ENCODE measurements at regions not wholly inside any gene's neighbourhood (a gene's known extent, or its start where the extent isn't known, plus 50 kb on each side); places are given as distances from the start of the nearest gene placed in this dataset.
"Not testable (repeated sequence)": the region's sequence is repeated elsewhere in the genome, so short reads cannot be mapped to it uniquely, and the experiment has no call there.

DNA sequence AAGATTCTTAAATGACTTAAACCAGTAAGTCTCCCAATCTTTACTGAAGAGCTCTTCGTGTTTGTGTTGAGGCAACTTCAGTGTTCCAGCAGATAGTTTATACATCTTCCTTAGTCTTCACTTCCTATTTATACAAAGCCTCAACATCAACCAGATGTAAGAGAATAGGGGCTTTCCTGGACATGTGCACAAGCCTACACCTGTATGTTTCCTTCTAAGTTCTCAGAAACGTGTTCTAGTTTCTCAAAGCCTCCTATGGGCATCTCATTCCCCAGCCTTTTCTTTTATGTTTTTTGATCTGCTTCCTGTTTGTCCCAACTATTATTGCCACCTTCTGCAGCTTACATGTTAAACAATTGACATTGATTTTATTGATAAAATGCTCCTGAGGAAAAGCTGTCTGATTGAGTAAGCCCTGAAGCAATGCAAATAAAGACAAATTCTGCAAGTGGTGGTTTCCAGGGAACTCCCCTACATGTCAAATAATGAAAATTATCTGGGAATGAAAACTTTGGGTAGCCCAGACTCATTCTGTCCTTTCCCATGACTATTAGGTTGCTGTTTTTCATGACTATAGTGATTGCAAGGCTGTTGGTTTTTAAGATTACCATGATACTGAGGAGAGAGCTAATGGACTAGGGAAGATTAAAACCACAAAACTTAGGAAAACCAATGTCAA, 663.3 kb upstream of the ACVR2A start:
- no peak for DNase-seq (ENCODE audit: low spot score)

DNA sequence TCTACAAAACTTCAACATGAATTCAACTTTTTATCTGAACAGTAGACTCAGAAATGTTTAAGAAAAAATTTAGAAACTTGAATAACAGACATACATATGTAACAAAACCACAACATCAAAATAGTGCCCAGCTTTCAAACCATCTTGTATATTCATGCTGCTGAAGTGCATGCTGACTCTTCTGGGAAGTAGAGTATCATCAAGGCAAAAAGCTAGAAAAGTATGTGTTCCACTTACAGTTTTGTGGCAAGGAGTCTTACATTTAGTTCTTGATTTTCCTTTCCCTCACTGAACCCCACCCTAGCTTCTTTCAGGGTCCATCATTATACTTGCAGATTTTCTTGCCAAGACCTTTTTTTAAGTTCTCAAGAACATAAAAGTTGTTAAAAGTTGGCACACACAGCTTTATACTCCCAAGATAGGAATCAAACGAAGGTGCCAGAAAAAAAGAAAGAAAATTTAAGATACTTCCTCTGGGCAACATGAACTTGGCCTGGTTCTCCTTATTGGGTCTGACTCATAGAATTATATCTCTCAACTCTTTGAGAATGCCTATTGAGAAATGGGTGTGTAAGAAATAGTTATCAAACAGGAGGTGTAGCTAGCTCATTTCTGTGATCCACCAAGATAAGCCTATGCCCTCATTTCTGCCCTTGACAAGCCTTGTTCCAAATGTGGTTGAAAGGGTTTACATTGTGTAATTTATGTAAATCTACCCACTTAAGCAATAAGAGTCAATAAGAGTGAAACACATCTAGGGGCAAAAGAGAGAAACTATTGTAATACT, 667.6 kb upstream of the ACVR2A start:
- DNase-seq (ENCODE audit: low spot score), result peak; percentile 21

DNA sequence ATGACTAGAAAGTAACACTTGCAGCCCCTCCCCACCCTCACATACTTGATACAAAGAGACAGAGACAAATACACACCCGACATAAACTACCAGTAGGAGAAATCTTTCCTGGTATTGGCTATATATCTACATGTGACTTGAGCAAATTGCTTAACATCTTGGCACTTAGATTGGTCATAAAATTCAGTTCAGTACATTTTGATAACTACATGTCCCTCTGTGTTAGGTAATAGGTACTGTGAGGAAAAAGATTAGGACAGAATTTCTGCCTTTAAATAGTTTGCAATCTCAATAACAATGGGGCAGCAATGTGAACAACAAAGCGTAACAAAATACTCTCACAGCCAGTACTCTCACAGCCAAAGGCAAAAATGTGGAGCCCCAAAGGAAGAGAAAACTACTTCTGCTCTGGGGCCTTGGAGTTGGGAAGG, 670.0 kb upstream of the ACVR2A start:
- no peak for DNase-seq (ENCODE audit: low spot score)

DNA sequence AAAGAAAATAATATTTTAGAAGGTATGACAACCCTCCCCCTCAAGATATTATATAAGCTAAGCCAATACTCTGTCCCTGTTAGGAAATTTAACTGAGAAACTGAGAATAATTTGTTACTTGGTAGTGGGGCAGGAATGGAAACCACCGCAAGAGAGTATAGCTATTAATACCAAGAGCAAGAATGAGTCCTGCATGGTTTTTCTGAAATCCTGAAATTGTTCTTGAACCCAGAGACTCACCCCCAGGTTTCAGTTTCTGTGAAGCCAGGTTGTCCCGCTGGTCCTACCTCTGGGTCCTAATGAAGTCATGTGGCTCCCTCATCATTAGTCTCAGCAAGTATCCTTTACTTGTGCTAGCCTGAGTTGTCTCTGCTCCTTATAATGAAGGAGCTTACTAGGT, 671.0 kb upstream of the ACVR2A start:
- DNase-seq (ENCODE audit: low spot score), result no peak

DNA sequence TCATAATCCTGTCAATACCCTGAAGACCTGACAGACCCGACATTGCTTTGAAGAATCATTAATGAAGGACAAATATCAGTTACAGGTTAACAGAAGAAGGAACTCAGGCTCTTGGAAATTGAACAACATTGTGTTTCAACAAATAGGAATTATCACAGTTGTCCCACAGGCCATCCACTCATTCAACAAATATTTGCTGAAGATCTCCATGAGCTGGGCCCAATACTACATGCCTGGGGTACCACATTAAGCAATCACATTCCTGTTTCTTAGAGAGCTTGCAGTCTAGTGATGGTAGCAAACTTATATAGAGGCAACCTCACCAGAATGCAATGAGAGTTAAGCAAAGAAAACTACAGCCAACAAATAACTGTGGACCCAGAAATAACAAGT, 671.6 kb upstream of the ACVR2A start:
- peak; percentile 57 for DNase-seq (ENCODE audit: low spot score)

DNA sequence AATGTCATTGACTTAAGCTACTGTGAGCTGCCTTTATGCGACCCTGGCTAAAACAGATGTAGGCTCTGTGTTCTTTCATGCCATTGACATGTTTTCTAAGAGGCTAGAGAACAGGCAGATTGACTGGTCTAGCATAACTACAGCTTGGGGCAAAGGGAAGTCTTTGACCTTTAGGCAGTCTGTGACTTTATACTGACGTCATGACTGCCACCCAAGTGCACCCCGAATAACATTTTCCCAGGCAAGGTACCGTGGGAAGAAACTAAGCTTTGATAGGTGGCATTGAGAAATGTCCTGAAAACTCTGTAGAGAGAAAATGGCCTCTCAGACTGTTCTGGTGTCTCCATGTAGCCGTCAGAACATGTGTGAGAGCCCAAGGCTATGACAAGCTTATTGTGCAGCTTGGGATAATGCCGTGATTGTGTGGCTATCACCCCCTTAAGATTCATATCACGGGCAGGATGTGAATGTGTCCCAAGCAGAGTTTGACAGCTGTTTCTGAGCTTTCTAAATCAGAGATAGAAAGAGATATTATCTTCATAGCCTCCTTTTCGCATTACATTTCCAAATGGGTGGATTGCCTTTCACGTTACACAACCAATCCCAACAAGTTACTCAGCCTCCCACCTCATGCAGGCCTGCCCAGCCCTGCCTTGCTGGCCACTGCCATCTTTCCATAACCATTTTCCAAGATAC, 672.2 kb upstream of the ACVR2A start:
- DNase-seq (ENCODE audit: low spot score), result no peak

DNA sequence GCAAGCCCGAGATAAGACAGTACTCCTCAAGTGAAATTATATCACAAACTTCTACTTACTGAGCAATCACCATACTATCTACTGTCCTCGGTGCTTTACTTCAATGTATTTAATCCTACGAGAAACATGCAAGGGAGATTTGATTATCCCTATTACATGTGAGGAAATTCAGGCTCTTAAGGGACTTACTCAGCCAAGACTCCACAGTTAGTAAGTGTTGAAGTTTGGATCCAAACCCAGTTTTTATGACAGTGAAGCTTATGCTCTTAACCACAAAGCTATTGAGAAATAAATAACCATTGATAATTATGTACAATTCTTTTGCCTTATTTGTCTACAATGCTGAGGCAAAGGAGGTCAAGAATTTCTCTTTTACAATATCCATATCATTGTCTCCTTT, 672.9 kb upstream of the ACVR2A start:
- peak; percentile 50 for DNase-seq (ENCODE audit: low spot score)

DNA sequence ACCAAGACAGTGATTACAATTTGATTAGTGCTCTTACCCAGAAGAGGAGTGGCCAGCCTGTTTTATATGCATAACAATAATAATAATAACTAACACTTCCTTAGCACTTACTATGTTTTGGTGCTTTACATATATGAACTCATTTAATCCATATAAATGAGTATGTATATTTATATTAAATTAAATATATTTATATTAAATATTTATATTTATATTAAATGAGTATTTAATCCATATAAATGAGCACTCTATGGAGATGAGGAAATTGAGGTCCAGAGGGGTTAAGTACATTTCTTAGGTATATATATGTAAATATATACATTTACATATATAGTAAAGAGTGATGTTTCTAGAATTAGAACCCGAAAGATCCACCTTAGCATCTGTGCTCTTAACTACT, 673.9 kb upstream of the ACVR2A start:
- no peak for DNase-seq (ENCODE audit: low spot score)

DNA sequence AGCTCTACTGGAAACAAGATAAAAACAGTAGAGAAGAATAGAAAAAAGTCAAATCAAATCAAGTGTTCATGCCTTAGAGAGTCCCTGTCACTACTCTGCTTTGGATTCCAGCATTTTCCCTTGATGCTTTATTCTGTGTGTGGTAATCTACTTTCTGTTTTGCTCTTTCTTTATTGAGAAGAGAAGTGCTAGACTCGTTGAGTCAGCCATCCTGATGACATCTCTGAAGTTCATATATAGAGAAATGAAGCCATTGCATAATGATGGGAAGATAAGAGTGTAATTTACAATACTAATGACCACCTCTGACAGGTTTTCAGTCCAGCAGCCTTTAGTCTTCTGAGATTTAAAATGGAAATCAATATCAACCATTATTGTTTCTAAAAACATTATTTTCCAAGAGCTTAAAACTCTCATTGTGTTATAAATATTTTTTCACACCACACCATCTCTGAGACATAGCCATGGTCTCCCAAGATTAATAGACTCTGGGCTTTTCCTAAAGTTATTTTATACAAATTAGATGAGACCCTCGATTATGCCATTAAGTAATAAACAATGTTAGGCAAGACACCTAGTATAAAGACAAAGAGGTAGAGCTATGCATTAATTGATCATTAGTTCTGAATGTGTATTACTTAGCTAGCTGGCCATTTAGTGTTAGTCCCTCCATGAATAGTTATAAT, 679.0 kb upstream of the ACVR2A start:
- peak; percentile 14 for DNase-seq (ENCODE audit: low spot score)

DNA sequence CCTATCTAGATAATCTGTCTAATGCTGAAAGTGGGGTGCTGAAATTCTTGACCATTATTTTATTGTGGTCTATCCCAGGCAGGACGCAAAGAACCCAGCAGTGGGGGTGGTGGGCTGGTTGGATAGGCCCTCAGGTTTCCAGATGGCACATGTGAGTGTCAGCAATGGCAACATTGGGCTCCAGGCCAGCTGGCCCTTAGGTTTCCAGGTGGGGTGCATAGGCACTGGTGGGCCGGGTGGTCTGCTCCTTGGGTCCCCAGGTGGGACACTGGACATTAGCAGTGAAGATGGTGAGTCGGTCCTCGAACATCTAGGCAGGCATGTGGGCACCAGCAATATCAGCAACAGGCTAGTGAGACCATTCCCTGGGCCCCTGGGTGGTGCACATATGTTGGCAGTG, 680.3 kb upstream of the ACVR2A start:
- no peak for DNase-seq (ENCODE audit: low spot score)

DNA sequence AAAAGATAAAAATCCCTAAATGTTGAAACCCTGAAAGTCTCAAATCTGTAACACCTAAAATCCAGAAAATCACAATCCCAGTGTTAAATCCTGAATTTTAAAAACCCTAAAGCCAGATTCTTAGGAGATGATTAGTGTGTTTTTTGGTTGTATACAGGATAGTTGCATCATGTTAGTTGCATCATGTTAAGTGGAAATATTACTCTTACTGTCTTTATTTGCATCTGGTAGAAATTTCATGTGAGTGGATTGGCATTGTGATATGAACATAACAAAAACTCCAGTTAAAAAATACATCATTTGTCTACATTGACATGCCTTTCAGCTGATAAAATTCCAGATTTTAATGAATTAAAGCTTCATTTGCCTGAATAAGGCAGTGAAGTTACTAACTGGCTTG, 683.1 kb upstream of the ACVR2A start:
- no peak for DNase-seq (ENCODE audit: low spot score)

DNA sequence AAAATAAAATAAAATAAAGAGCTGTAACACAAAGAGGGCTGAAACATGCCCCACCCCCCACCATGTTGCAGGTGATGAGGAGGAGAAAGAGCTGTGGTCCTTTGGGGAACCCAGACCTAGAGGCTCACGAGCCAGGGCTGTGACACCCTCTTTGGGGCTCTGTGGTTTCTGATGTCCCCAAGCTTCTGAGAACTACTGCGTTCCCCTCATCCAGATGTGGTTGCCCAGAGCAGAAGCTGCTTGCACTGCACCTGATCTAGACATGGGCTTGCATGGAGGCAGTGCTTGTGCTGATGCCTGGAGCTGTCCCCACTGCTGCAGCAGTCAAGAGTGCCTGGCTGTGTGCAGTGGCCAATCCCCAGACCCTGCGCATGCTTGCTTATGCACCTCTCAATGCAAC, 687.9 kb upstream of the ACVR2A start:
- no peak for DNase-seq (ENCODE audit: low spot score)

DNA sequence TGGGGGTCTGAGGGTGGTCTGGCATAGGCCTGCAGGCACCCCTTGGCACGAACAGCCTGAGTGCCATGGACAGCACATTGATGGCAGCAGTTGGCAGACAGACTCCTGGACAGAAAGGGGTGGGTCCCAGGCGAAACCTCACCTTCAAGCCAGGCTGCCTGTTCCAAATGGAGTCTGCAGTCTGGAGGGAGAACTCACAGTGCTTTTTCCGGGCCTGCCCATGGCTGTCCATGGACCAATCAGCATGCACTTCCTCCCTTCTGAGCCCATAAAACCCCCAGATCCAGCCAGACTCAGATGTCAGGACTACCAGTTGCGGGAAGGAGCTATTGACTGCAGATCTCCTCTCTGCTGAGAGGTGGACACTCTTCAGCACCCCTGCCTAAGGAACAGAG, 694.6 kb upstream of the ACVR2A start:
- DNase-seq (ENCODE audit: low spot score), result no peak

DNA sequence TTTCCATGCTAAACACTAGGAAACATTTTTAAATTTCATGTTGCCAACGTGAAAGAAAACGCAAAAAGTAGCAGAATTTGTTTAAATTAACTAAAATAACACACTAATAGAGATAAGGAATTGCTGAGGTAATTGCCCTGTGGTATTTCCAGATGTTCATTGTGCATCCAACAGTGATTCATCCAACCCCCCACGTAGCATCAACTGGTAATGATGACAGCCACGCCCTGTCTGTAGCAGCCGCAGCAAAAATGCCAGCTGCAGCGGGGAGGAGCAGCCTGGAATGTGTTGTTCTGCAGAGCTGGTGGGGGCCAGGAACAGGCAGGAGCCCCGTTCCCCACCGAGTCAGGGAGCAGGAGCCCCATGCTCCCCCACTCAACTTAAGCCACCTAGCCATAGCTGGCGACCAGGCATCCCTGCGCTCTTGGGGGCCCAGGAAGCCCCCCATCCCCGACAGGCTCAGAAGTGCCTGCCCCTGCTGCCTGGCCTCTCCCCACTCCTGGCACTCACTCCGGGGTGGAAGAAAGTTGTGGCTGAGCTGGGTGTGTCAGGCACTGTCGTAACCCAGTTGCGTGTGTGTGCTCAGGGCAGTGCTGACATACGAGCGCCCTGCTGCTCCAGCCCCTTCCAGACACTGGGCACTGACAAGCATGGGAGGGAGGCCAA, 695.1 kb upstream of the ACVR2A start:
- peak; percentile 32 for DNase-seq (ENCODE audit: low spot score)

DNA sequence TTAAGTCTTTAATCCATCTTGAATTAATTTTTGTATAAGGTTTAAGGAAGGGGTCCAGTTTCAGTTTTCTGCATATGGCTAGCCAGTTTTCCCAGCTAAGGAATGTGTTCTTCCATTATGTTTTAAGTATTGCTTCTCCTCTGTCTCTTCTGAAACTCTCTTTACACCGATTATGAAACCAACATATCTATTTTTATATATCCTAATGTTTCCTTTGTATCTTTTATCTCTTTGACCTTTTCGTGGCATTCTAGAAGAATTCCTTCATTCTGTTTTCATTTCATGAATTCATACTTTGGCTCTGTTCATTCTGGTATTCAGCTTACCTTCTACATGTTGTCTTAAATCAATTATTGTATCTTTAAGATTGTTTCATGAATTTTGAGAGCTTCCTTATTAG, 697.0 kb upstream of the ACVR2A start:
- DNase-seq (ENCODE audit: low spot score), result no peak

DNA sequence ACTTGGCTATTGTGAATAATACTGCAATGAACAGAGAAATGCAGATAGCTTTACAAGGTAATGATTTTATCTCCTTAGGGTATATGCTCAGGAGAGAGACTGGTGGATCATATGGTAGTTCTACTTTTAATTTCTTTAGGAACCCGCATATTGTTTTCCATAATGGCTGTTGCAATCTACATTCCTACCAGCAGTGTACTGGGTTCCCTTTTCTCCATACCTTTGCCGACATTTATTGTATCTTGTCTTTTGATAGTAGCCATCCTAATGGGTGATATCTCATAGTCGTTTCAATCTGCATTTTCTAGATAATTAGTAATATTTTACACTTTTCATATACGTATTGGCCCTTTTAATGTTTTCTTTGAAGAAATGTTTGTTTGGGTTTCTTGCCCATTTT, 702.9 kb upstream of the ACVR2A start:
- no peak for DNase-seq (ENCODE audit: low spot score)

DNA sequence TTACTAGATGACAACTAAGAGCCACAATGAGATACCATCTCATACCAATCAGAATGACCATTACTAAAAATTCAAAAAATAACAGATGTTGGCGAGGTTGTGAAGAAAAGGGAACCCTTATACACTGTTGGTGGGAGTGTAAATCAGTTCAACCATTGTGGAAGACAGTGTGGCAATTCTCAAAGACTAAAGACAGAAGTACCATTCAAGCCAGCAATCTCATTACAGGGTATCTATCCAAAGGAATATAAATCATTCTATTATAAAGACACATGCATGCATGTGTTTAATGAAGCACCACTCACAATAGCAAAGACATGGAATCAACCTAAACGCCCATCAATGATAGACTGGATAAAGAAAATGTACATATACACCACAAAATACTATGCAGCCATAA, 705.1 kb upstream of the ACVR2A start:
- DNase-seq (ENCODE audit: low spot score), result not testable (repeated sequence)

DNA sequence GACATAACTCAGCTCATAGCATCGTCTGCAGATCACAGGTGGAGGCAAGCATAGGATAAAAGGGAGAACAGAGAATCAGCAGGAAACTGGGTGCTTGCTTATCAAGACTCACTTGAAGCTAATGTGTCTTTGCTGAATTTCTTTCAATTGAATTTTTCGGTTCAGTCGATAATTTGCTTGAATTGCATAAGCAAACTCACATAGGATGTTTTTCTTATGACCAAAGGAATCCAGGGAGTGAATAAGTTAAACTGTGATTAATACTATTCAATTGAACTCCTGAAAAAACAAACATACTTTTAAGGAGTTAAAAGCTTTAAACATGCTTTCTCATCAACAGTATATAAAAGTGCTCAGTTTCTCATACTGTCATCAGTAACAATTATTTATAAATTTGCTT, 707.1 kb upstream of the ACVR2A start:
- DNase-seq (ENCODE audit: low spot score), result no peak

DNA sequence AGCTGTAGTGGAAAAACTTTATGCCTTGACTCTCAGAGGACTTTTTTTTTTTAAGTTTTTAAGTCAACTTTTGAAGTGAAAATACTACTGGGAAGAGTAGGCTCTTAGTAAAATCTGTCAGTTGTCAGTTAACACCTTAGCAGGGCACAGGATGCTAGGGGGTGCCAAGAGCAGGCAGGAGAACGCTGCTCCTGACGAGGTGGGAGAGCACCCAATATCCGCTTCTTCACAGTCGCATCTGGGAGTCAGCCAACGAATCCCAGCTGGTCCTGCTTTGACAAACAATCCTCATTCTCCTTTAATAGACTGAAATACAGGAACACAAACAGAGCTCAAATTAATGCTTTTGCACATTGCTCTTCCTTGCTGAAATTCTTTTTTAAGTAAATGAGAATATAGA, 709.5 kb upstream of the ACVR2A start:
- no peak for DNase-seq (ENCODE audit: low spot score)

DNA sequence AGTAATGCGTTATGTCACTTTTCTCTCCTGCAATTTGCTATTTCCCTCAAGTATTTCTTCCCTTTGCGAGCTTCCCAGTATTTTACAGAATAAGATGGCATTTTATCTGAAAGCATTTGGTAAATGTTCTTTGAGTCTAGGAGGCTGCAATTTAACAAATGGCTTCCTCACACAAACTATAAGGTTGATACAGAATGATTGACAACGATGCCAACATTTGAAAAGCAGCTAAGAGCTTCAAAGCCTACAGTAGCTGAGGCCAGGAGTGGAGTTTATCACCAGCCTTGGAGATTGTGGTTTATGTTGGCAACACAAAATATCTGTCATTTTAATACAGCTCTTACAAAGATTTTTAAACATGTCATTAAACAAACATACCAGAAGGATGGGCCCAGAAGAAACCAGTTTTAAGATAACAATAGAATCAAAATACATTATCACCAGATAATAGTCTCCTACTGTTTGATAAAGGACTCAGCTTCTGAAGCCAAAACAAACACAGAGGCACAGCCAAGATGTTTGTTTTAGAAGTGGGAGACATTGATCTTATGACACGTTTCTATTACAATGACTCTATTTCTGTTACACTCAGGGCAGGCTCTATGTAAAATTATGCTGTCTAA, 711.4 kb upstream of the ACVR2A start:
- DNase-seq (ENCODE audit: low spot score), result no peak

DNA sequence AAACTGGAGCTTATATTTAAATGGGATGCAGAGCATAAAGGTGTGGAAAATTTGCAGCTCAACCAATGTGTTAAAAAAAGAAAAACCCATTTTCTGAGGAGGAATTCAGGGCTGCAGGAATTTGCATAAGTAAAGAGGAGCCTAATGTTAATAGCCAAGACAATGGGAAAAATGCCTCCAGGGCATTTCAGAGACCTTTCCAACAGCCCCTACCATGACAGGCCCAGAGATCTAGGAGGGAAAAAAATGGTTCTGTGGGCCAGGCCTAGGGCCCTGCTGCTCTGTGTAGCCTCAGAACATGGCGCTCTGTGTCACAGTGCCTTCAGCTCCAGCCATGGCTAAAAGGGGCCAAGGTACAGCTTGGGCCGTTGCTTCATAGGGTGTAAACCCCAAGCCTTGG, 719.7 kb upstream of the ACVR2A start:
- DNase-seq (ENCODE audit: low spot score), result no peak

DNA sequence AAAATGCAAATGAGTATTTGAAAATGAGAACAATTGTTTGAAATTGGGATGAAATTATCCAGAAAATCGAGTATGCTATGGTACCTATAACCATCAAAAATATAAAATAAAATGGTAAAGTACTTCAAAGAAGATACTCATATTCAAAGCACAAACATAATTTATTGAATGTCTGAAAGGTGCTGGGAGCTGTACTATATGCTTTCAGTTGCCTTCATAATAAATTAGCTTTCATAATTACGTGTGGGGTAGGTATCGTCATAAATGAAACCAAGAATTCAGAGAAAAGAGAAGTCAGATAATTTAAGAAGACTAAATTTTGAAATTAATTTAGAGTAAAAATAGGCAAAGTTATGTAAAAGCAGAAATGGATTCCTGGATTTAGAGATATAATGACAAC, 721.9 kb upstream of the ACVR2A start:
- no peak for DNase-seq (ENCODE audit: low spot score)

Measured in GM03348 (cell line).